Osteocyte (in vitro differentiated cells): ENCODE measurements at regions not wholly inside any gene's neighbourhood (a gene's known extent, or its start where the extent isn't known, plus 50 kb on each side); places are given as distances from the start of the nearest gene placed in this dataset.

Experiments used
- DNase-seq: peaks from one replicate; pipeline ENCODE4 v3.0.0; 2021; ENCODE audit warnings: mixed read lengths; ENCODE audit not compliant: unreplicated experiment; ENCODE audit errors: extremely low spot score
- H3K27ac Mint-ChIP-seq: one replicate; pipeline ENCODE4 v1.8.0; 2021; ENCODE audit warnings: mild to moderate bottlenecking, mixed read lengths; ENCODE audit not compliant: unreplicated experiment
- H3K27me3 Mint-ChIP-seq: one replicate; pipeline ENCODE4 v1.8.0; 2021; ENCODE audit warnings: mixed read lengths; ENCODE audit not compliant: unreplicated experiment
- H3K36me3 Mint-ChIP-seq: one replicate; pipeline ENCODE4 v1.8.0; 2021; ENCODE audit warnings: mixed read lengths; ENCODE audit not compliant: unreplicated experiment
- H3K4me1 Mint-ChIP-seq: one replicate; pipeline ENCODE4 v1.8.0; 2021; ENCODE audit warnings: mixed read lengths; ENCODE audit not compliant: unreplicated experiment
- H3K4me3 Mint-ChIP-seq: one replicate; pipeline ENCODE4 v1.8.0; 2021; ENCODE audit warnings: mild to moderate bottlenecking, moderate library complexity, mixed read lengths; ENCODE audit not compliant: unreplicated experiment
- H3K9me3 Mint-ChIP-seq: one replicate; pipeline ENCODE4 v1.8.0; 2021; ENCODE audit warnings: mixed read lengths; ENCODE audit not compliant: unreplicated experiment
- TF ChIP-seq, protein P1 (sequence below): fragments of 200-600 bp; sonication (generic); IDR thresholded peaks from 2 replicates; pipeline ENCODE4 v1.5.0; 2021; ENCODE audit warnings: antibody characterized with exemption, mild to moderate bottlenecking, moderate library complexity

- H3K27me3 Mint-ChIP-seq, result peaks cover 30% of the 10 kb centered on the region
- DNase-seq, result peak; percentile 59
Measured at GRCh38 chr11:129734654-129735053, 81.0 kb upstream of the TMEM45B start.

DNA sequence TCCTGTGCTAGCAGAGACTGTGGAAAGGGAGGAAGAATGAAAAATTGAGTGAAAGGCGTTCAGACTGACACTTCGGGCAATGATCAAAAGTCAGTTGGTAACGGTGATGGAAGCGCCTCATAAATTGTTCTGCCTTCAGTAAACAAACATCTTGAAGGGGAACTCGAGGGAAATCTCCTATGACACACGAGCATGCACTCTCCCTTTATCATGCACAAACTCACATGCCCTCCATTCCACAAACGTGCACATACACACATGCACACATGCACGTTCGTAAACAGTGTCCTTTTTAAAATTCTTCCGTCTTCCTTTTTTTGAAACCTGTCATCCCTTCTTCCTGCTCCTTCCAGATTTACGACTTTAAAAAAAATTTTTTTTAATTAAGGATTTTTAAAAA is 77.8 kb upstream of the TMEM45B start:
- peaks cover 35% of the 10 kb centered on the region for H3K27me3 Mint-ChIP-seq
- no peak for DNase-seq
- no peaks in the 10 kb centered on the region for H3K4me1 Mint-ChIP-seq
- no peak overlapping the region for H3K27ac Mint-ChIP-seq
- peaks cover 17% of the 10 kb centered on the region for H3K9me3 Mint-ChIP-seq
- no peaks in the 10 kb centered on the region for H3K36me3 Mint-ChIP-seq
- TF ChIP-seq, protein P1, sequence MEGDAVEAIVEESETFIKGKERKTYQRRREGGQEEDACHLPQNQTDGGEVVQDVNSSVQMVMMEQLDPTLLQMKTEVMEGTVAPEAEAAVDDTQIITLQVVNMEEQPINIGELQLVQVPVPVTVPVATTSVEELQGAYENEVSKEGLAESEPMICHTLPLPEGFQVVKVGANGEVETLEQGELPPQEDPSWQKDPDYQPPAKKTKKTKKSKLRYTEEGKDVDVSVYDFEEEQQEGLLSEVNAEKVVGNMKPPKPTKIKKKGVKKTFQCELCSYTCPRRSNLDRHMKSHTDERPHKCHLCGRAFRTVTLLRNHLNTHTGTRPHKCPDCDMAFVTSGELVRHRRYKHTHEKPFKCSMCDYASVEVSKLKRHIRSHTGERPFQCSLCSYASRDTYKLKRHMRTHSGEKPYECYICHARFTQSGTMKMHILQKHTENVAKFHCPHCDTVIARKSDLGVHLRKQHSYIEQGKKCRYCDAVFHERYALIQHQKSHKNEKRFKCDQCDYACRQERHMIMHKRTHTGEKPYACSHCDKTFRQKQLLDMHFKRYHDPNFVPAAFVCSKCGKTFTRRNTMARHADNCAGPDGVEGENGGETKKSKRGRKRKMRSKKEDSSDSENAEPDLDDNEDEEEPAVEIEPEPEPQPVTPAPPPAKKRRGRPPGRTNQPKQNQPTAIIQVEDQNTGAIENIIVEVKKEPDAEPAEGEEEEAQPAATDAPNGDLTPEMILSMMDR, result no peak
- H3K4me3 Mint-ChIP-seq, result no peak overlapping the region

More at GRCh38 chr11:129734654-129735053, 81.0 kb upstream of the TMEM45B start:
- TF ChIP-seq, protein P1, result no peak
- no peaks in the 10 kb centered on the region for H3K4me1 Mint-ChIP-seq
- H3K36me3 Mint-ChIP-seq, result no peaks in the 10 kb centered on the region
- no peak overlapping the region for H3K4me3 Mint-ChIP-seq
- peaks cover 11% of the 10 kb centered on the region for H3K9me3 Mint-ChIP-seq
- no peak overlapping the region for H3K27ac Mint-ChIP-seq

GRCh38 chr11:129738242-129738641 is 77.4 kb upstream of the TMEM45B start:
- no peak for DNase-seq
- H3K27me3 Mint-ChIP-seq, result peaks cover 37% of the 10 kb centered on the region
- no peak overlapping the region for H3K27ac Mint-ChIP-seq
- no peak overlapping the region for H3K4me3 Mint-ChIP-seq
- TF ChIP-seq, protein P1, result no peak
- H3K4me1 Mint-ChIP-seq, result no peaks in the 10 kb centered on the region
- no peaks in the 10 kb centered on the region for H3K36me3 Mint-ChIP-seq
- H3K9me3 Mint-ChIP-seq, result peaks cover 17% of the 10 kb centered on the region

- no peaks in the 10 kb centered on the region for H3K36me3 Mint-ChIP-seq
- peaks cover 17% of the 10 kb centered on the region for H3K9me3 Mint-ChIP-seq
- peak; percentile 56 for DNase-seq
- no peaks in the 10 kb centered on the region for H3K4me1 Mint-ChIP-seq
- H3K4me3 Mint-ChIP-seq, result no peak overlapping the region
- TF ChIP-seq, protein P1, result no peak
- no peak overlapping the region for H3K27ac Mint-ChIP-seq
- H3K27me3 Mint-ChIP-seq, result peaks cover 28% of the 10 kb centered on the region
Measured at GRCh38 chr11:129739339-129739738, 76.3 kb upstream of the TMEM45B start.

GRCh38 chr11:129740125-129740719 is 75.4 kb upstream of the TMEM45B start:
- H3K4me3 Mint-ChIP-seq, result no peak overlapping the region
- H3K4me1 Mint-ChIP-seq, result no peaks in the 10 kb centered on the region
- no peaks in the 10 kb centered on the region for H3K36me3 Mint-ChIP-seq
- peaks cover 32% of the 10 kb centered on the region for H3K27me3 Mint-ChIP-seq
- no peak overlapping the region for H3K27ac Mint-ChIP-seq
- DNase-seq, result no peak
- TF ChIP-seq, protein P1, result no peak
- H3K9me3 Mint-ChIP-seq, result peaks cover 17% of the 10 kb centered on the region
